ENCODE measurements at regions not wholly inside any gene's neighbourhood (a gene's known extent, or its start where the extent isn't known, plus 50 kb on each side); places are given as distances from the start of the nearest gene placed in this dataset.
"Not testable (repeated sequence)": the region's sequence is repeated elsewhere in the genome, so short reads cannot be mapped to it uniquely, and the experiment has no call there.

- not testable (repeated sequence) for H3K4me1 ChIP-seq (ENCODE audit: control insufficient read depth, insufficient read depth, low read length); H3K9me3 ChIP-seq (ENCODE audit: control insufficient read depth, low read length); H3K36me3 ChIP-seq (ENCODE audit: control insufficient read depth, insufficient read depth, low read length); H3K27ac ChIP-seq (ENCODE audit: insufficient read depth, low read depth, low read length, poor library complexity, severe bottlenecking); H3K27me3 ChIP-seq (ENCODE audit: control insufficient read depth, insufficient read depth, low read length, poor library complexity, severe bottlenecking); H3K4me3 ChIP-seq (ENCODE audit: insufficient read depth, low read depth, low read length)
- 93 to 95% methylated on average over 14 to 15 of the region's 15 CpGs for WGBS, 2 experiments
Observed at GRCh38 chr3:125847966-125848365, 121.0 kb upstream of the ROPN1B start.

DNA sequence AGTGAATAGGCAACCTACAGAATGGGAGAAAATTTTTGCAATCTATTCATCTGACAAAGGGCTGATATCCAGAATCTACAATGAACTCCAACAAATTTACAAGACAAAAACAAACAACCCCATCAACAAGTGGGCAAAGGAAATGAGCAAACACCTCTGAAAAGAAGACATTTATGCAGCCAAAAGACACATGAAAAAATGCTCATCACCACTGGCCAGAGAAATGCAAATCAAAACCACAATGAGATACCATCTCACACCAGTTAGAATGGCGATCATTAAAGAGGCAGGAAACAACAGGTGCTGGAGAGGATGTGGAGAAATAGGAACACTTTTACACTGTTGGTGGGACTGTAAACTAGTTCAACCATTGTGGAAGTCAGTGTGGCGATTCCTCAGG lies 114.0 kb upstream of the ROPN1B start:
- H3K4me1 ChIP-seq (ENCODE audit: control insufficient read depth, insufficient read depth, low read length); H3K27me3 ChIP-seq (ENCODE audit: control insufficient read depth, insufficient read depth, low read length, poor library complexity, severe bottlenecking); H3K27ac ChIP-seq (ENCODE audit: insufficient read depth, low read depth, low read length, poor library complexity, severe bottlenecking); H3K9me3 ChIP-seq (ENCODE audit: control insufficient read depth, low read length); H3K4me3 ChIP-seq (ENCODE audit: insufficient read depth, low read depth, low read length); H3K36me3 ChIP-seq (ENCODE audit: control insufficient read depth, insufficient read depth, low read length): not testable (repeated sequence)
- whole genome bisulfite sequencing, 2 experiments: no CpG with 5 or more reads among the region's 2 CpGs

GRCh38 chr3:125860547-125860946 lies 108.4 kb upstream of the ROPN1B start:
- H3K27ac ChIP-seq (ENCODE audit: insufficient read depth, low read depth, low read length, poor library complexity, severe bottlenecking); H3K4me3 ChIP-seq (ENCODE audit: insufficient read depth, low read depth, low read length); H3K27me3 ChIP-seq (ENCODE audit: control insufficient read depth, insufficient read depth, low read length, poor library complexity, severe bottlenecking); H3K4me1 ChIP-seq (ENCODE audit: control insufficient read depth, insufficient read depth, low read length); H3K36me3 ChIP-seq (ENCODE audit: control insufficient read depth, insufficient read depth, low read length); H3K9me3 ChIP-seq (ENCODE audit: control insufficient read depth, low read length): not testable (repeated sequence)
- 89 to 90% methylated on average over 3 of the region's 3 CpGs for WGBS, 2 experiments

DNA sequence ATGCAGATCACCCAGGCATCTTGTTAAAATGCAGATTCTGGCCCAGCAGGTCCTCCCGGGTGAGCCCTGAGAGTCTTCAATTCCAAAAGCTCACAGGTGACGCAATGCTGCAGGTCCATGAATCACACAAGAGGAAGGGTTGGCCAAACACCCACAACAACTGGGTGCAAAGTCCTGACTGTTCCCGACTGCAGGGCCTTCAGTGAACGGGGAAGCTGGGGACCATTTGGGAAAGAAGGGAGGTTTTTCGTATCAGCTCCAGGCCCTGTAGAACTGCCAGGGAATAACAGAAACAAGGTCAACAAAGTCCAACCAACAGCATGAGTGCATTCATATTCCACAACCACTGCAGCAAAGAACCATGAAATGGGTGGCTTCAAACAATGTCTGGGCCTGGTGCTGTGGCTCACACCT lies 106.1 kb upstream of the ROPN1B start:
- WGBS, 2 experiments: 41 to 42% methylated on average over 5 of the region's 5 CpGs
- not testable (repeated sequence) for H3K4me1 ChIP-seq (ENCODE audit: control insufficient read depth, insufficient read depth, low read length); H3K27ac ChIP-seq (ENCODE audit: insufficient read depth, low read depth, low read length, poor library complexity, severe bottlenecking); H3K36me3 ChIP-seq (ENCODE audit: control insufficient read depth, insufficient read depth, low read length); H3K27me3 ChIP-seq (ENCODE audit: control insufficient read depth, insufficient read depth, low read length, poor library complexity, severe bottlenecking); H3K4me3 ChIP-seq (ENCODE audit: insufficient read depth, low read depth, low read length); H3K9me3 ChIP-seq (ENCODE audit: control insufficient read depth, low read length)

DNA sequence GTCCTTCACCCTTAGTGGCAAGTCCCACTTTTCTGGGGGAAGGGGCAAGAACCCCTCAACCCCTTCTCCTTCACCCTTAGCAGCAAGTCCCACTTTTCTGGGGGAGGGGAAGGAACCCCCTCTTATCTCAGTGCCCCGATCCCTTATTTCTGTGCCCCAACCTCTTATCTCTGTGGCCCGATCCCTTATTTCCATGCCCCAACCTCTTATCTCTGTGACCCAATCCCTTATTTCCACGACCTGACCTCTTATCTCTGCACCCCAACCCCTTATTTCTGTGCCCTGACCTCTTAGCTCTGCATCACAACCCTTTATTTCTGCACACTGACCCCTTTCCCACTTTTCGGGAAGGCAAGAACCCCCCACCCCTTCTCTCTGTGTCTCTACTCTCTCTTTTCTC lies 104.4 kb upstream of the ROPN1B start:
- H3K36me3 ChIP-seq (ENCODE audit: control insufficient read depth, insufficient read depth, low read length); H3K4me3 ChIP-seq (ENCODE audit: insufficient read depth, low read depth, low read length); H3K27me3 ChIP-seq (ENCODE audit: control insufficient read depth, insufficient read depth, low read length, poor library complexity, severe bottlenecking); H3K9me3 ChIP-seq (ENCODE audit: control insufficient read depth, low read length); H3K4me1 ChIP-seq (ENCODE audit: control insufficient read depth, insufficient read depth, low read length); H3K27ac ChIP-seq (ENCODE audit: insufficient read depth, low read depth, low read length, poor library complexity, severe bottlenecking): not testable (repeated sequence)
- 91 to 93% methylated on average over 4 of the region's 4 CpGs for WGBS, 2 experiments

DNA sequence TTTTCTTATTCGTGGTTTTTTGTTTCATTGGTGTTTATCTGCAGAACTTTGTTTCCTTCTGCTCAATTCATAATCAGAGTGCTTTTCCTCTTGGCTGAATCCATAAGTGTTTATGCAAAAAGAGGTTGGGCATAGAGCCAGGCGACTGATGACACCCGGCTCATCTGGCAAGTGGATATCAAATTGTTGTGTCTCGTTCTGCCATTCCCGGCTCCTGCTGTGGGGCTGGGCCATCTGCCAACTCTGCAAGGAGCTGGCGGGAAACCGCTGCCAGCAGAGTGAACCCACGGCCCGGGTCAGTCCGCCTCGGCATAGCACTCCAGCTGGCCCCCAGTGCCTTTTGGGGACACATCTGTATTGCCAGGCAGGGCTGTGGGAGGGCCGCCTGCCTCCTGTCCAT lies 83.0 kb upstream of the ROPN1B start:
- WGBS, 2 experiments: 88 to 89% methylated on average over 11 to 12 of the region's 12 CpGs
- H3K4me3 ChIP-seq (ENCODE audit: insufficient read depth, low read depth, low read length); H3K4me1 ChIP-seq (ENCODE audit: control insufficient read depth, insufficient read depth, low read length); H3K27ac ChIP-seq (ENCODE audit: insufficient read depth, low read depth, low read length, poor library complexity, severe bottlenecking); H3K9me3 ChIP-seq (ENCODE audit: control insufficient read depth, low read length); H3K27me3 ChIP-seq (ENCODE audit: control insufficient read depth, insufficient read depth, low read length, poor library complexity, severe bottlenecking); H3K36me3 ChIP-seq (ENCODE audit: control insufficient read depth, insufficient read depth, low read length): not testable (repeated sequence)

DNA sequence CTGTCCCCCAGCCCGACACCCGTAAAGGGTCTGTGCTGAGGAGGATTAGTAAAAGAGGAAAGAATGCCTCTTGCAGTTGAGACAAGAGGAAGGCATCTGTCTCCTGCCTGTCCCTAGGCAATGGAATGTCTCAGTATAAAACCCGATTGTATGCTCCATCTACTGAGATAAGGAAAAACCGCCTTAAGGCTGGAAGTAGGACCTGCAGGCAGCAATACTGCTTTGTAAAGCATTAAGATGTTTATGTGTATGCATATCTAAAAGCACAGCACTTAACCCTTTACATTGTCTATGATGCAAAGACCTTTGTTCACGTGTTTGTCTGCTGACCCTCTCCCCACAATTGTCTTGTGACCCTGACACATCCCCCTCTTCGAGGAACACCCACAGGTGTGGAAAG lies 69.8 kb upstream of the ROPN1B start:
- not testable (repeated sequence) for H3K4me1 ChIP-seq (ENCODE audit: control insufficient read depth, insufficient read depth, low read length); H3K36me3 ChIP-seq (ENCODE audit: control insufficient read depth, insufficient read depth, low read length); H3K9me3 ChIP-seq (ENCODE audit: control insufficient read depth, low read length); H3K27ac ChIP-seq (ENCODE audit: insufficient read depth, low read depth, low read length, poor library complexity, severe bottlenecking); H3K4me3 ChIP-seq (ENCODE audit: insufficient read depth, low read depth, low read length); H3K27me3 ChIP-seq (ENCODE audit: control insufficient read depth, insufficient read depth, low read length, poor library complexity, severe bottlenecking)
- WGBS, 2 experiments: 68 to 90% methylated on average over 4 to 5 of the region's 6 CpGs

DNA sequence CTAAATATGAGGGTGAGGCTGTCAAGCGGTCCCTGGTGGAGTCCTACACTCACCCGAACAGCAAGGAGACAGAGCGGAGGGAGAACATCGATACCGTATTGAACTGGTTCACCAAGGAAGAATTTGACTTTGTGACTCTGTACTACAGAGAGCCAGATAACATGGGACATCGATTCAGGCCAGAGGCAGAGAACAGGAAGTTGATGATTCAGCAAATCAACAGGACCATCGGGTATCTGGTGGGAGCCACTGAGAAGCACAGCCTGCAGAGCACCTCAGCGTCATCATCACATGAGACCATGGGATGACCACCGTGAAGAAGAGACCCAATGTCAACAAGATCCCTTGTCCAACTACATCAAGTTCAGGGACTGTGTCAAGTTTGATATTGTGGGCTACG lies 67.5 kb upstream of the ROPN1B start:
- 89 to 90% methylated on average over 9 to 10 of the region's 10 CpGs for WGBS, 2 experiments

GRCh38 chr3:125903780-125904455 lies 65.1 kb upstream of the ROPN1B start:
- H3K27me3 ChIP-seq (ENCODE audit: control insufficient read depth, insufficient read depth, low read length, poor library complexity, severe bottlenecking); H3K36me3 ChIP-seq (ENCODE audit: control insufficient read depth, insufficient read depth, low read length); H3K4me3 ChIP-seq (ENCODE audit: insufficient read depth, low read depth, low read length); H3K4me1 ChIP-seq (ENCODE audit: control insufficient read depth, insufficient read depth, low read length); H3K9me3 ChIP-seq (ENCODE audit: control insufficient read depth, low read length); H3K27ac ChIP-seq (ENCODE audit: insufficient read depth, low read depth, low read length, poor library complexity, severe bottlenecking): not testable (repeated sequence)
- 94 to 95% methylated on average over 28 to 29 of the region's 29 CpGs for WGBS, 2 experiments

More for the DNA sequence above, 67.5 kb upstream of the ROPN1B start:
- H3K27me3 ChIP-seq (ENCODE audit: control insufficient read depth, insufficient read depth, low read length, poor library complexity, severe bottlenecking); H3K4me3 ChIP-seq (ENCODE audit: insufficient read depth, low read depth, low read length); H3K9me3 ChIP-seq (ENCODE audit: control insufficient read depth, low read length); H3K27ac ChIP-seq (ENCODE audit: insufficient read depth, low read depth, low read length, poor library complexity, severe bottlenecking); H3K4me1 ChIP-seq (ENCODE audit: control insufficient read depth, insufficient read depth, low read length); H3K36me3 ChIP-seq (ENCODE audit: control insufficient read depth, insufficient read depth, low read length): not testable (repeated sequence)

GRCh38 chr3:125907279-125907678 lies 61.7 kb upstream of the ROPN1B start:
- H3K9me3 ChIP-seq (ENCODE audit: control insufficient read depth, low read length); H3K27ac ChIP-seq (ENCODE audit: insufficient read depth, low read depth, low read length, poor library complexity, severe bottlenecking); H3K4me3 ChIP-seq (ENCODE audit: insufficient read depth, low read depth, low read length); H3K27me3 ChIP-seq (ENCODE audit: control insufficient read depth, insufficient read depth, low read length, poor library complexity, severe bottlenecking); H3K4me1 ChIP-seq (ENCODE audit: control insufficient read depth, insufficient read depth, low read length); H3K36me3 ChIP-seq (ENCODE audit: control insufficient read depth, insufficient read depth, low read length): not testable (repeated sequence)
- 86 to 98% methylated on average over 4 to 5 of the region's 5 CpGs for WGBS, 2 experiments

DNA sequence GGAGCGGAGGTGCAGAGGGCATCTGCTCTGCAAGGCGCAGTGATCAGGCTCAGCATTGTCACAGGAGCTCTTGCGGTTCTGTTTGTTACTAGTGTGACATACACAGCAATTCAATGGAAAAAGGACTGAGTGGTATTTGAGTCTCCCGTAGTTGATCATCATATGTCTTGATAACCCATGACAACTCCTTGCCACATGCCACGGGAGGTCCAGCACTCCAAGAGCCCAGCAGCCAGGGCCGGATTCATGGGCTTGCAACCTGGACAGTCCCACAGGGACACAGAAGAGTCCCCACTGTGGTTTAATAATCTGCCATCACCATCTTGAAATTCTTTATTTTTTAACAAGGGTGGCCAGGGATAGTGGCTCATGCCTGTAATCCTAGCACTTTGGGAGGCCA lies 58.1 kb upstream of the ROPN1B start:
- not testable (repeated sequence) for H3K9me3 ChIP-seq (ENCODE audit: control insufficient read depth, low read length); H3K4me3 ChIP-seq (ENCODE audit: insufficient read depth, low read depth, low read length); H3K4me1 ChIP-seq (ENCODE audit: control insufficient read depth, insufficient read depth, low read length); H3K27me3 ChIP-seq (ENCODE audit: control insufficient read depth, insufficient read depth, low read length, poor library complexity, severe bottlenecking); H3K27ac ChIP-seq (ENCODE audit: insufficient read depth, low read depth, low read length, poor library complexity, severe bottlenecking); H3K36me3 ChIP-seq (ENCODE audit: control insufficient read depth, insufficient read depth, low read length)
- 95 to 97% methylated on average over 6 of the region's 6 CpGs for WGBS, 2 experiments

Data from ectodermal cell (in vitro differentiated cells).